Panc1 (cell line): ENCODE measurements at regions not wholly inside any gene's neighbourhood (a gene's known extent, or its start where the extent isn't known, plus 50 kb on each side); places are given as distances from the start of the nearest gene placed in this dataset.

Source experiments
- ATAC-seq: fragments of 200-7000 bp; cut with Tn5 transposase; 2 replicates; pipeline ENCODE4 v1.9.1; 2020; ENCODE audit warnings: mild to moderate bottlenecking, moderate library complexity
- BruUV-seq: library from RNA; stranded (reverse); fragments of 400-500 nt; replicated peaks from 2 replicates; lab custom pipeline; 2021; lab: Mats Ljungman, UMichigan
- CTCF ChIA-PET: fragments of 300-600 bp; sonication (Branson Sonifier 250); formaldehyde crosslinking; loops from one replicate; lab custom pipeline; 2022; ENCODE audit warnings: antibody characterized with exemption; lab: Charles Lee
- POLR2A ChIA-PET: fragments of 300-600 bp; sonication (Branson Sonifier 250); formaldehyde crosslinking; loops from one replicate; lab custom pipeline; 2022; ENCODE audit warnings: antibody characterized with exemption; lab: Charles Lee
- DNase-seq: peaks from one replicate; pipeline ENCODE4 v3.0.0-alpha.2; 2010; ENCODE audit warnings: low read depth, low spot score
- H3K27ac ChIP-seq: 2 replicates; pipeline ENCODE4 v1.5.1; 2011; ENCODE audit warnings: mild to moderate bottlenecking, low read length, inconsistent platforms
- H3K27me3 ChIP-seq: fragments of 200-500 bp; sonication (Bioruptor generic); 2 replicates; pipeline ENCODE4 v1.6.0; 2014; ENCODE audit warnings: low read length, inconsistent platforms; ENCODE audit not compliant: control insufficient read depth, insufficient read depth
- H3K36me3 ChIP-seq: fragments of 200-500 bp; sonication (Bioruptor generic); 2 replicates; pipeline ENCODE4 v1.5.1; 2014; ENCODE audit warnings: inconsistent platforms, mild to moderate bottlenecking, low read length, moderate library complexity; ENCODE audit not compliant: control insufficient read depth, insufficient read depth
- H3K4me1 ChIP-seq: 2 replicates; pipeline ENCODE4 v1.5.1; 2011; ENCODE audit warnings: inconsistent platforms, mild to moderate bottlenecking, low read length, moderate library complexity; ENCODE audit not compliant: control insufficient read depth, insufficient read depth
- H3K4me3 ChIP-seq, 2 experiments: 2 replicates each; pipeline ENCODE4 v1.5.1; 2011 to 2012; ENCODE audit warnings: low read depth in 2 of 2, low read length in 2 of 2, mild to moderate bottlenecking in 2 of 2, inconsistent platforms in 1 of 2, moderate library complexity in 1 of 2
- H3K9me3 ChIP-seq: fragments of 200-500 bp; sonication (Bioruptor generic); 2 replicates; pipeline ENCODE4 v1.5.1; 2014; ENCODE audit warnings: low read depth, mild to moderate bottlenecking, inconsistent platforms, low read length, moderate library complexity; ENCODE audit not compliant: control insufficient read depth, insufficient read depth
- POLR2AphosphoS5 ChIP-seq: IDR thresholded peaks from 2 replicates; pipeline ENCODE4 v1.6.1; 2012; ENCODE audit warnings: mild to moderate bottlenecking, low read depth, low read length, moderate library complexity
- SIN3A ChIP-seq: IDR thresholded peaks from 2 replicates; pipeline ENCODE4 v1.6.1; 2012; ENCODE audit warnings: low read depth, mild to moderate bottlenecking, low read length, moderate library complexity, borderline replicate concordance; ENCODE audit not compliant: insufficient read depth
- TCF7L2 ChIP-seq: IDR thresholded peaks from 2 replicates; pipeline ENCODE4 v1.6.1; 2011; ENCODE audit warnings: mild to moderate bottlenecking, low read depth, low read length, inconsistent platforms
- in situ Hi-C: cut with HindIII; loops from 2 replicates; pipeline ENCODE4 v1.10.0; 2016; ENCODE audit warnings: low sequenced_read_pairs, low pct_unique_long_range_greater_than_20kb
- intact Hi-C: fragments of 100-400 bp; cut with micrococcal nuclease; formaldehyde crosslinking; loops from one replicate; pipeline ENCODE4 v1.10.0; 2022; ENCODE audit not compliant: unreplicated experiment
- TF ChIP-seq, protein P1 (sequence below): fragments of 450-650 bp; IDR thresholded peaks from 2 replicates; pipeline ENCODE4 v1.5.1; 2017; ENCODE audit warnings: mild to moderate bottlenecking
- TF ChIP-seq, protein P2 (sequence below), 2 experiments: IDR thresholded peaks; 2 replicates each; pipeline ENCODE4 v1.6.1; 2011 to 2012; ENCODE audit warnings: low read depth in 2 of 2, control low read depth in 1 of 2, low read length in 1 of 2, mild to moderate bottlenecking in 1 of 2, moderate library complexity in 1 of 2; ENCODE audit not compliant: insufficient read depth in 1 of 2

DNA sequence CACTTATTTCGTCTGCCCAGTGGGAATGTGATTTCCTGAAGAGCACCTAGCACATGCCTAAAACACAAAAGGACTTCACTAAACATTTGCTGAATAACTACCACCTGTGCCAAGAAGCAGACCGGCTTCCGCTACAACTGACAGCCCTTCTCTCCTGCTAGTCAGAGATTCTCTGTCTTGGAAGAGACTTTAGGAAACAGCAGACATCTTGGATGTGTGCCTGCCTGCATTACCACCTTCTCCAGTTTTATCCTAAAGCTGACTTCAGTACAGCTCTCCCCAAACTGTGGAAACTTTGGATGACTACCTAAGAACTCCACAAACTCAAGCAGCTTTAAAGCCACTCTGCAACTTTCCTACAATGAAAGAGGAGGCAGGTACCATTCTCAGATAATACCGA lies 116.5 kb upstream of the MAN2A1 start:
- Histone ChIP-seq H3K36me3 (no peaks in the 10 kb centered on the region), H3K4me3 (no peak overlapping the region), H3K9me3 (no peaks in the 10 kb centered on the region), H3K27ac (no peak overlapping the region), H3K4me1 (no peaks in the 10 kb centered on the region), H3K27me3 (no peaks in the 10 kb centered on the region)
- TF ChIP-seq TCF7L2 (no peak), POLR2AphosphoS5 (no peak), SIN3A (no peak)
- TF ChIP-seq, protein P1, sequence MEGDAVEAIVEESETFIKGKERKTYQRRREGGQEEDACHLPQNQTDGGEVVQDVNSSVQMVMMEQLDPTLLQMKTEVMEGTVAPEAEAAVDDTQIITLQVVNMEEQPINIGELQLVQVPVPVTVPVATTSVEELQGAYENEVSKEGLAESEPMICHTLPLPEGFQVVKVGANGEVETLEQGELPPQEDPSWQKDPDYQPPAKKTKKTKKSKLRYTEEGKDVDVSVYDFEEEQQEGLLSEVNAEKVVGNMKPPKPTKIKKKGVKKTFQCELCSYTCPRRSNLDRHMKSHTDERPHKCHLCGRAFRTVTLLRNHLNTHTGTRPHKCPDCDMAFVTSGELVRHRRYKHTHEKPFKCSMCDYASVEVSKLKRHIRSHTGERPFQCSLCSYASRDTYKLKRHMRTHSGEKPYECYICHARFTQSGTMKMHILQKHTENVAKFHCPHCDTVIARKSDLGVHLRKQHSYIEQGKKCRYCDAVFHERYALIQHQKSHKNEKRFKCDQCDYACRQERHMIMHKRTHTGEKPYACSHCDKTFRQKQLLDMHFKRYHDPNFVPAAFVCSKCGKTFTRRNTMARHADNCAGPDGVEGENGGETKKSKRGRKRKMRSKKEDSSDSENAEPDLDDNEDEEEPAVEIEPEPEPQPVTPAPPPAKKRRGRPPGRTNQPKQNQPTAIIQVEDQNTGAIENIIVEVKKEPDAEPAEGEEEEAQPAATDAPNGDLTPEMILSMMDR, result no peak
- TF ChIP-seq, protein P2, sequence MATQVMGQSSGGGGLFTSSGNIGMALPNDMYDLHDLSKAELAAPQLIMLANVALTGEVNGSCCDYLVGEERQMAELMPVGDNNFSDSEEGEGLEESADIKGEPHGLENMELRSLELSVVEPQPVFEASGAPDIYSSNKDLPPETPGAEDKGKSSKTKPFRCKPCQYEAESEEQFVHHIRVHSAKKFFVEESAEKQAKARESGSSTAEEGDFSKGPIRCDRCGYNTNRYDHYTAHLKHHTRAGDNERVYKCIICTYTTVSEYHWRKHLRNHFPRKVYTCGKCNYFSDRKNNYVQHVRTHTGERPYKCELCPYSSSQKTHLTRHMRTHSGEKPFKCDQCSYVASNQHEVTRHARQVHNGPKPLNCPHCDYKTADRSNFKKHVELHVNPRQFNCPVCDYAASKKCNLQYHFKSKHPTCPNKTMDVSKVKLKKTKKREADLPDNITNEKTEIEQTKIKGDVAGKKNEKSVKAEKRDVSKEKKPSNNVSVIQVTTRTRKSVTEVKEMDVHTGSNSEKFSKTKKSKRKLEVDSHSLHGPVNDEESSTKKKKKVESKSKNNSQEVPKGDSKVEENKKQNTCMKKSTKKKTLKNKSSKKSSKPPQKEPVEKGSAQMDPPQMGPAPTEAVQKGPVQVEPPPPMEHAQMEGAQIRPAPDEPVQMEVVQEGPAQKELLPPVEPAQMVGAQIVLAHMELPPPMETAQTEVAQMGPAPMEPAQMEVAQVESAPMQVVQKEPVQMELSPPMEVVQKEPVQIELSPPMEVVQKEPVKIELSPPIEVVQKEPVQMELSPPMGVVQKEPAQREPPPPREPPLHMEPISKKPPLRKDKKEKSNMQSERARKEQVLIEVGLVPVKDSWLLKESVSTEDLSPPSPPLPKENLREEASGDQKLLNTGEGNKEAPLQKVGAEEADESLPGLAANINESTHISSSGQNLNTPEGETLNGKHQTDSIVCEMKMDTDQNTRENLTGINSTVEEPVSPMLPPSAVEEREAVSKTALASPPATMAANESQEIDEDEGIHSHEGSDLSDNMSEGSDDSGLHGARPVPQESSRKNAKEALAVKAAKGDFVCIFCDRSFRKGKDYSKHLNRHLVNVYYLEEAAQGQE (IDR thresholded peaks at IDR 0.05; ENCODE audit: insufficient read depth in 1 of 2, low read depth in 2 of 2, low read length in 1 of 2), result no peak
- in situ Hi-C loops, result no loop called here
- ATAC-seq (no peak), DNase-seq (no peak)
- ChIA-PET POLR2A (no interaction called here), CTCF (no interaction called here)
- BruUV-seq, result no TSS peak
- intact Hi-C loops, result no loop called here

DNA sequence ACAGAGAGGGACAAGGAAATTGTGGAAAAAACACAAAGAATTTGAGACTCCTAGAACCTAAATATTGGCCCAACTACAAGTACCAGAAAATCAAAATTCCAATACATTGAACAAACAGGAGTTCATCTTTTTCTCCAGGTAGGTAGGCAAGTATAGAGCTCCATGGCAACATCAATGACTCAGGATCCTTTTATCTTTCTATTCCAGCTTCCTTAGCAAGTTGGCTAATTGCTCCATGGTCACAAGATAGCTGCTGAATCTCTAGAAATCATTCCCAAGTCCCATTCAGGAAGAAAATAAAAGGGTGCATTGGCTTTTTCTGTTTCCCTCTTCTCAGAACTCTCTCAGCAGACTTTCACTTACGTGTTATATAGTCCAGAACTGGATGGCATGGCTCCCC lies 117.9 kb upstream of the MAN2A1 start:
- DNase-seq (no peak), ATAC-seq (no peak)
- Histone ChIP-seq H3K4me3 (no peak overlapping the region), H3K36me3 (no peaks in the 10 kb centered on the region), H3K4me1 (no peaks in the 10 kb centered on the region), H3K27ac (no peak overlapping the region), H3K27me3 (no peaks in the 10 kb centered on the region), H3K9me3 (no peaks in the 10 kb centered on the region)
- CTCF ChIA-PET, result no interaction called here
- in situ Hi-C loops, result no loop called here
- BruUV-seq, result no TSS peak
- intact Hi-C loops, result no loop called here
- no peak for TF ChIP-seq POLR2AphosphoS5
- POLR2A ChIA-PET, result no interaction called here

DNA sequence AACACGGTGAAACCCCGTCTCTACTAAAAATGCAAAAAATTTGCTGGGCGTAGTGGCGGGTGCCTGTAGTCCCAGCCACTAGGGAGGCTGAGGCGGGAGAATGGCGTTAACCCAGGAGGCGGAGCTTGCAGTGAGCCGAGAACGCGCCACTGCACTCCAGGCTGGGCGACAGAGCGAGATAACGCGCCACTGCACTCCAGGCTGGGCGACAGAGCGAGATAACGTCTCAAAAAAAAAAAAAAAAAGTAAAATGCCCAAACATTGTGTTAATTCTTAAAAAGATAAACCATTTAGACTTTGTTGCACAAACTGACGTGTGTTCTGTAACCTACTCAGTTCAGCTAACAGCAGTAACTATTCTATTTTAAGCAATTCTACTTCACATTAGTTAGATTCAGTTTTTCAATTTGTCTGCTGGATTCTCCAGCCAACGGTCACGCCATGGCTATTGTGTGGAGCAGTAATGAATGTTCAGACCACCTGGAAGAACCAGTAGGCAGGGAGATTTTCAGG lies 119.3 kb upstream of the MAN2A1 start:
- CTCF ChIA-PET, result no interaction called here
- Histone ChIP-seq H3K36me3 (no peaks in the 10 kb centered on the region), H3K4me1 (no peaks in the 10 kb centered on the region), H3K9me3 (no peaks in the 10 kb centered on the region), H3K27ac (no peak overlapping the region), H3K27me3 (no peaks in the 10 kb centered on the region), H3K4me3 (no peak overlapping the region)
- ATAC-seq (no peak), DNase-seq (no peak)
- intact Hi-C loops (no loop called here), in situ Hi-C loops (no loop called here)
- TF ChIP-seq SIN3A, result no peak
- TF ChIP-seq, protein P2 (IDR thresholded peaks at IDR 0.05; ENCODE audit: insufficient read depth in 1 of 2, low read depth in 2 of 2, low read length in 1 of 2), result no peak
- POLR2A ChIA-PET, result no interaction called here
- BruUV-seq, result no TSS peak
